DMS114 treated with DMSO at 0.1 percent for 48 hours (cell line): ENCODE measurements at regions not wholly inside any gene's neighbourhood (a gene's known extent, or its start where the extent isn't known, plus 50 kb on each side); places are given as distances from the start of the nearest gene placed in this dataset.
"Not testable (repeated sequence)": the region's sequence is repeated elsewhere in the genome, so short reads cannot be mapped to it uniquely, and the experiment has no call there.

Experiments
- DNase-seq: peaks from one replicate; lab custom pipeline; 2025; ENCODE audit not compliant: unreplicated experiment; lab: John Stamatoyannopoulos, UW

DNA sequence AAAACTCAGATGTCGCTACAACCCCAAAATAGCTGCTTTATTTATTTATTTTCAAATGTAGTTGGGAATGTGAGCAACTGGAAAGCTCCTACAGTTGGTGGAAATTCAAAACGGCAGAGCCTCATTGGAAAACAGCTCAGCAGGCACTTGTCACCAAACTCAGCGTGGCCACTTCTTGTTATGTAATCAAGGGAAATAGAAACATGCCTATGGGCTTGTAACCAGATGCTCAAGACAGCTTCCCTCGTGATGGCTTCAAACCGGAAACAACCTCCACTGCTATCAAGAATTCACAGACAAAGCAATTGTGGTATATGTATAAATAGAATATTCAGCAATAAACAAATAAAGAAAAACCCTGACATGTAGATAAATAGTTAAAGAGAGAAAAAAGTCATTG is 627.8 kb upstream of the SLC10A2 start:
- DNase-seq = no peak

DNA sequence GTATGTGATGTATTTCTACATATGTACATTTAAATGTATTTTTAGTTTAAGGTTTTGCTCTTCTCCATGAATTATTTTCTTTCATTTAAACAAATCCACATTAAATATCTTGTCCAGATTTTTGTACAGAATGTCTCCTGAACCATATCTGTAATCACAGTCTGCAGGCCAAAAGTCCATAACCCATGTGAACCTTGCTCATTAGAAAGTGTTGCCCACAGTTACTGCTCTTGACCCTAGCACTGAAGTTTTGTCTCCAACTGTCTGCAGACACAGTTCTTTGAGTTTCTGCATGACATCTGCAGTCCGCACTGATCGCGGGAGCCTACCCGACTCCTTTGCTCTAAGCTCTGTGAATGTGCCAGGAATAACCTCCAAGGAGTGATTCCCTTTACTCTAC is 626.2 kb upstream of the SLC10A2 start:
- DNase-seq = no peak

DNA sequence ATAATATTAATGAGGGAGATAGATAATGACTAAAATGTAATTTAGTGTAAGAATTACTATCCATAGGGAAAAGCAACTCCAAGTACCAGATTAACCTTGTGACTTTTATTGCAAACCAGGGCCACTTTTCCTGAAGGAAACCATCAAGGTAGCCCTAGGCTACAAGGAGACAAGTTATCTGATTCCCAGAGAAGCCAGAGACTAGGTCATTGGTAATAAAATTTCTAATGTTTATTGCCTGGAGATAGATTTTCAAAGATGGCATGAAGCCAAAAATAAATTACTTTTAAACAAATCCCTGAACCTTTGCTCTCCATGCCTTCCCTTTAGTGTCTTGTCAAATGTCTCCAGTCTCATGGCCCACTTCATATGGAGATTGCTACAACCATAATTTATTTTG is 610.1 kb upstream of the SLC10A2 start:
- DNase-seq = no peak

DNA sequence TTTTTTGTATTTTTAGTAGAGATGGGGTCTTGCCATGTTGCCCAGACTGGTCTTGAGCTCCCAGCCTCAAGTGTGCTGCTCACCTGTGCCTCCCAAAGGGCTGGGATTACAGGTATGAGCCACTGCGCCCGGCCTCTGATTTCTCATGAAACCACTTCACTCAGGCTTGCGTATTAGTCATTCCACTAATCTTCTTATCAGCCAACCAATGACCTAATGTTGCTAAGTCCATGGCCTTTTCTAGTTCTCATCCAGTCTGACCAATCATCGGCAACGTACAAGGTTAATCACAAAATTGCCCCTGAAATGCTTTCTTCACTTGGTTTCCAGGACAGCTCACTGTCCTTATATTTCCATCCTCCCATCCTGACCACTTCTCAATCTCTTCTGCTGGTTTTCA is 605.3 kb upstream of the SLC10A2 start:
- DNase-seq = no peak

DNA sequence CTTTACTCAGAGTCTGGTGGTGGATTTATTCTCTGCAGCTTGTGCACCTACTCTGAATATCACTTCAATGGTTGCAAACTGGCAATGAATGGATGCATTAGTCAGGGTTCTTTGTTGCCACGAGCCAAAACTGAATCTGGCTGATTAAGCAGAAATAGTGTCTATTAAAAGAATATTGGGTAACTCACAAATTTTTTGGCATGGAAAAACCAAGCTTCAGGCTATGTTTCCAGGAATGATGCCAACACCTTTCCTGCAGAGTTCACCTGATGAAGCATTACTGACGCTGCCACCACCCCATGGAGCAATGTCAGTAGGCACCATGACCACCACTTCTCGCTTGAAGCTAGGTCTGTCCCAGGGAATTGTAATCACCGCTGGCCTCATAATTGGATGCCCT is 597.8 kb upstream of the SLC10A2 start:
- DNase-seq = no peak

DNA sequence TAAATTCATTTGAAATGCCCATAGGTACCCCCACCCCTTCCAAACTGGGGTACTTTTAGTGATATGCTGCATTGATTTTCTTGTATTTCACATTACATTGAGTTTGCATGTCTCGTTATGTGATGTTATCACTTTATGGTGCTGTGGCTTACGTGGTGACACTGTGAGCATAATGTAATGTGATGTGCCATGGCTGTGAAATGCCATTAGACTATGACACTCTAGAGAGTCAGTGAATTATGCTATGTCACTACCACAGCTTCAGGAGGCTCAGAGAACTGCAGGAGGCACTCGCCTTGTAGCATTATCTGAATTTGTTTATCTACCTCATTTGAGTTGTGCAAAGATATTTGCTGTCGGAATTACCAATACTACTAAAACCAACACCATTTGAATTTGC is 590.1 kb upstream of the SLC10A2 start:
- no peak for DNase-seq

DNA sequence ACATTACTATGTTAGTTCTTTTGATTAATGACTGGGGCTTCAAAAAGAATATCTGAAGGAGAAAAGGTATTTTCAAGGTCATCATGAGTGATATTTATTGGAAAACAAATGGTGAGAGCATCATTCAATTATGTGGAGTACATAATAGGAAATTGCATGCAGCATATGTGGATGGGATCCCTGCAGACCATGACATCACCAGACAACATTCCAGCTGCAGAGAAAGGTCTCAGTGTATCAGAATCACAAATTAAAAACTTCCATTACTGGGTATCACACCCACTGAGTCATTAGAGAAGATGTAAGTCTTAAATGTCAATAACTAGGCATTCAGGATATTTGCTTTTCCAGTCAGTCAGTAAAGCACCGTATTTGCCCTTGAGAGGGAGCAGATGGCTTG is 574.4 kb upstream of the SLC10A2 start:
- DNase-seq = no peak

DNA sequence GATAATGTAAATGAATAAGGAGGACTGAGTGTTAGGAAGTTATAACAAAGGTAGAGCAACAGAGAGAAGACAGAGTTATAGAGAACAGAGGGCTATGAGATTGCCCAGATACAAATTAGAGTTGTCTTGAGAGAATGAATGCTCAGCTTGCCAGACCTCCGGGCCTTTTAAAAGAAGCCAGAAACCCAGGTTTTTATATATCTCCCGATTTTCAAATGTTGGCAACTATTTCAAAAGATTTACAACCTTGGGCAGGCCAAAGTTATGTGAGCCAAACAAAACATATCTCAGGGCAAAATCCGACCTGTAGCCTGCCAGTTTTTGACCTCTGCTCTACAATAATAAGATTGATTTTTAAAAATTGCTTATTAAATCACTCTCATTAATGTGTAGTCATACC is 573.1 kb upstream of the SLC10A2 start:
- no peak for DNase-seq

DNA sequence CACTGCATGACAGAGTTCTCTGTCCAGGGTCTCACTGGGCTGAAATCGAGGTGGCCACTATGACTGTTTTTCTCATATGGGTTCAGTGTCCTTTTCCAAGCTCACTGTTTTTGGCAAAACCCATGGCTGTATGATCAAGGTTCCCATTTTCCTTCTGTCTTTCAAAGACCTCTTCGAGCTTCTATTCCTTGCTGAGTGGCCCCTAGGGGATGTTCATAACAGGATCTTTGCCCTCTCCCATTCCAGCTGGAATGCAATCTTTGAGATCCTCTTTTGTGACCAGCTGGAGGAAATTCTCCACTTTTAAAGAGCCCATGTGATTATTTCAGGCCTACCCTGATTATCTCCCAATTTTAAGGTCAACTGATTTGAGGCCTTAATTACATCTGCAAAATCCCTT is 572.5 kb upstream of the SLC10A2 start:
- DNase-seq = no peak

DNA sequence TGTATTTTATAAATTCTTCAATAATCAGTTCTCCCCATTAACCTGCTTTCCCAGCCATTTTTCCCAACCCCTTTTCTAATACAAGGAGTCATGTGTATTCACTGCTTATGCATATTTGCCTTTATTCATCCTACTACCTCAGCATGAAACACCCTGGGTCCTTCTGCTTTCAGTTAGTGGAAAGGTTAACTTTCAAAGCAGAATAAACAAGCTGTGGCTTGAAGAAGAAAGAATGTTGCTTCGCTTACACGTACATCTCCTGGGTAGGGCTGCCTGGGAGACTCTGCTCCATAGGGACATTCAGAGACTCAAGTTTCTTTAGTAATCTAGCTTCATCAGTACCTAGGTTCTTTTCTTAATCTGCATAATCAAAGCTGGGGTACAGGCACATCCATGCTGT is 567.8 kb upstream of the SLC10A2 start:
- no peak for DNase-seq

DNA sequence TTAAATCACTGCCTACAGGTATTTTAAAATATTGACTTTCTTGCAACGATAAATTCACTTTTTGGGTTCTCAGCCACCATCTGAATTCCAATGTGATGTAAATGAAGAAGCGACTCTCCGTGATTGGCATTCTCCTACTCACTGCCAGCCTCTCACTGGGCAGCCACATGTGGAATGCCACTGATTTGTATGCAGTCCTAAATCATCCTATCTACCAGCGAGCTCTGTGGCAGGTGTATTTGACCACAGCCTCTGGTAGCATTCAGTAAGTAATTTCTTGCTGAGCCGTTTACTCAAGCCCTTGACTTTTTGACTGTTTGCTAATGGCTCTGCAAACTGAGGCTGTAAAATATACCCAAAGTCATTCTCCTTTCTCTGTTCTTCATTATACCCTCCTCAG is 559.0 kb upstream of the SLC10A2 start:
- DNase-seq = no peak

DNA sequence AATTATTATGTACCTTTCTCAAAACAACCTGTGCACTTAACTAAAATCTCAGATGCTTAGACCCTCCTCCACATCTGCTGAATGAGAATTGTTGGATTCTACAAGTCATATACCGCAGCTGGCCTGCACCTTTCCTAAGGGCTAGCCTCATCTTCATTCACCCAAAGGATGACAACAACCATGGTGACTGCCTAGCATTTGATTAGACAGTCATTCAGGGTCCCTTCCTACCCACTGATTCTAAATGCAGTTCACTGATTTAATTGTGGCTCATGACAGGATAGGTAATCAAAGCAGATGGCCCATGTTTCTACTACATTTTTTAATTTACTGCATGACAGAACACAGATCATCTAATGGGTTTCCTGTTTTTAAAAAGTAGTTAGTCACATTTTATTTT is 551.9 kb upstream of the SLC10A2 start:
- no peak for DNase-seq

DNA sequence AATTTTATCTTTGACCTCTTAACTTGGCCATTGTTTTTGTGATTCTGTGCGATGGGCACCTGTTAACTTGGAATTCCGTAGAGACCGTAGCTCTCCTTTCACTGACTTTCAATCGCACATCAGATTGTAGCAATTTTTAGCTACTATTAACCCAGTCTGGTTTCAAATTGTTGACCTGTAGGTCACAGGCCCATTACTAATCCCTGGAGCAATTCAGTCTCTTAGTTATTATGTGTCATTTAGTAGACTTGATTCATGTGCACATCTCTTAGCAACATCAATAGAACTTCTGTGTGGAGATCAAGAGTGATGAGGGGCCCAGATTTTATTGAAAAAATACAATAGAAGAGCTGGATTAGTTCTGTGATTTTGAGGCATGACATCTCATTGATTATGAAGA is 549.6 kb upstream of the SLC10A2 start:
- no peak for DNase-seq

DNA sequence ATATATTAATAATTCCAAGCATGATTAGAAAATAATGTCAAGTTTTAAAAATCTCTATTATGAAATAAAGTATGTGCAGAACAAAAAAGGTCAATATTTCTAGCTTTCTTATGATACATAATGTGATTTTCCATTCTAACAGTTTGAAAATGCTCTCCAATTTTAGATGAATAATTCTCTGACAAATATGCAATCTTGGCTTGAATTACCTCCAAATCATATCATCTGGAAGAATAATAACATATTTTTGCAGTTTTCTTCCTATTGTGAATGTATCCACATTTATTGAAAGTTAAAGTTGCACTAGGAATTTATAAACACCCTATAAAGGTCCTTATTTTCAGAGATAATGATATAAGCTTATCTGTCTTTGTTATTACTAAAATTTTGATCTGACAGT is 548.5 kb upstream of the SLC10A2 start:
- DNase-seq = no peak

DNA sequence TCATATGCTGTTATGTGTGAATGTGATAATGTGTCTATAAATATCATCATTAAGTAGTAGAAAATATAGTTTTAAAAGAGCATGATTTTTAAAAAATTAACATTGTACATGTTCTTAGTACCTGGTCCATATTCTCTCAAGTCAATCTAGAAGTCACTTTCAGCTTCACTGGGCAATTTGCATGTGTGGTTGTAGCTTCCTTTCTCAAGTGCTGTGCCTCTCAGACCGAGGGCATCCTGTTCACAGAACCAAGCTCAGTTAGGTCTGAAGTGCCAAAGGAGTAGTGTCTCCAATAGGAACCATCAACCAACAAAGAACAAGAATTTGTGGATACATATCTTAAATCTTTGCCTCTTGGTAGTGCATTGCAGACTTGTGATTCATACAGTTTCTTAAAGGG is 541.8 kb upstream of the SLC10A2 start:
- DNase-seq = no peak

DNA sequence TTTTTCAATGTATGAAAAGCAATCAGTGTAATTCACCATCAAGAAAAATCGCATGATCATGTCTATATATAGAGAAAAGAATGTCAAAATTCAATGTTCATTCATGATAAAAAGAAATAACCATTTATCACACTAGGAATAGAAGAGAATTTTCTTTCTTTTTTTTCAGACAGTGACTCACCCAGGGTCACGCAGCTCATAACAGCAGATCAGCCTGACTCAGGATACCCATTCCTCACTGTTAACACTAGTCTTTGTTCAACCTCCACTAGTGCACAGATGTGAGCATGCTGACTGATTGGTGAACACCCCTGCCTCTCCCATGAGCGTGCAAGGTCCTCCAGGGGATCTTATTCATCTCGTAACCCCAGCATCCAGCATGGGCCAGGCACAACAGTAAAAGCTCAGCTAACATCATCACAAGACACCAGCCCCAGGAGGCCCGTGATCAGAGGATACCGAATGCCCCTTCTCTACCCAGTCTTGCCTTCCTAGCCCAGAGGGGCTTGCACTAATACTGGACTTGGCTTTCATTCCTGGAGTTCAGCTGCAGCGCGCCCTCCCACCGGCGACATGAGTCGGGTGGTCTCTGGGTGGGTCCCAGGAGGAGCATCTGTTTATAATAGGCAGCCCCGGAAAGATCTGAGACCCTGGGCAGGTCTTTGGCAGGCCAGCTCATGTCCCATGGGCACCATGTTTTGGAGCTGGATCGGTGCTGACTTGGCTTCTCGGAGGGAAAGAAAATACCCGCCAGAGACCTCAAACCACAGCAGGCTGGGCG is 539.5 kb upstream of the SLC10A2 start:
- DNase-seq = no peak

DNA sequence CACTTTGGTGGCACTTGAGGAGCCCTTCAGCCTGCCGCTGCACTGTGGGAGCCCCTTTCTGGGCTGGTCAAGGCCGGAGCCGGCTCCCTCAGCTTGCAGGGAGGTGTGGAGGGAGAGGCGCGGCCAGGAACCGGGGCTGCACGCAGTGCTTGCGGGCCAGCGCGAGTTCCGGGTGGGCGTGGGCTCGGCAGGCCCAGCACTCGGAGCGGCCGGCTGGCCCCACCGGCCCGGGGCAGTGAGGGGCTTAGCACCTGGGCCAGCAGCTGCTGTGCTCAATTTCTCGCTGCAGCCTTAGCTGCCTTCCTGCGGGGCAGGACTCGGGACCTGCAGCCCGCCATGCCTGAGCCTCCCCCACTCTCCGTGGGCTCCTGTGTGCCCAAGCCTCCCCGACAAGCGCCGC is 533.7 kb upstream of the SLC10A2 start:
- DNase-seq = not testable (repeated sequence)

DNA sequence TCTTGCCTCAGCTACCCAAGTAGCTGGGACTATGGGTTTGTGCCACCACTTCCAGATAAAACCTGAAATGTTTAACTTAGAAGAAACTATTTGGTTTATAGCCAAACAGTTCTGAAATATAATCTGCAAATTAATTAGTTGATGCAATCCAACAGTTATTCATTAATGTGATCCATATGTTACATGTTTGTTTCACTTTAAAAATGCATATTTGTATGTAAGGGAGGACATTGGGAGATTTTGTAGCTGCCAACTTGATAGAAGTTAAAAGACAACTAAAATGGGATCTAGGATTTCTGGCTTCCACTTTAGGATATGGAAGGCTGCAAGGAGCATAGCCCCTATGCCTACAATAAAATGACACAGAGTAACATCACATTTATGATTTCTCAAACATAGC is 532.5 kb upstream of the SLC10A2 start:
- no peak for DNase-seq

DNA sequence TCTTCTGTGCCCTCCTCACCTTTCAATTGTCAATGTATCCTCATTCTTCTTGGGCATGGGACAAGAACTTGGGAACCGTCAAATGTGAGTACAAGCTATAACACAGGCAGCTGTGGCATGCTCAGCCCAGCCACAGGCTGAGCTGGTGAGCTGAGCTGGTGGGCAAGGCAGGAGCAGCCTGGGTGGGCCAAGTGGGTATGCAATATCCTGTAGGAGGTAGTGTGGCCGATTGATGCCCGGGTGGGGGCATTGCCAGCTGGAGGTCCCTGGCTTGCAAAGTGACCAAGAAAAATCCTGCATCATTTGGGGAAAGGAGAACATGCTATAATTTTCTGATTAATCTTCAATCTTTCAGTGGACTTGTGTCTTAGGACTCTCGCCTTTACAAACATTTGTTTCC is 507.2 kb upstream of the SLC10A2 start:
- DNase-seq = no peak

DNA sequence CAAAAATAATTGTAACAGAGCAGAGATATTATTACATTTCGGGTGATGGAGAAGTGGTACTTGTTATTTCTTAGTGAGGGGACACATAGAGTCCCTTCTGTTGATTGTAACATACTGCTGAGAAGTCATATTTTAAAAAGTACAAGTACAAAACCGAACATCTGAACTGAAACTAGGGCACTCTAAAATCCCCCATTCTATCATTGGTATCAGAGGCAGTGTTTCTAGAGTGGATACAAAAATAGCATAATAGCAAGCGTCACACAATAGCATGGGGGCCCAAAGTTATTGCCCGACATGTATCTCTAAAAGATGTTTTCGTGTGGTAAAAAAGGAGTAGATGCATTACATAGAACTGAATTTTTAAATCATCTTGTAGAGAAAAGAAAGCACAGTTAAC is 502.1 kb upstream of the SLC10A2 start:
- no peak for DNase-seq

DNA sequence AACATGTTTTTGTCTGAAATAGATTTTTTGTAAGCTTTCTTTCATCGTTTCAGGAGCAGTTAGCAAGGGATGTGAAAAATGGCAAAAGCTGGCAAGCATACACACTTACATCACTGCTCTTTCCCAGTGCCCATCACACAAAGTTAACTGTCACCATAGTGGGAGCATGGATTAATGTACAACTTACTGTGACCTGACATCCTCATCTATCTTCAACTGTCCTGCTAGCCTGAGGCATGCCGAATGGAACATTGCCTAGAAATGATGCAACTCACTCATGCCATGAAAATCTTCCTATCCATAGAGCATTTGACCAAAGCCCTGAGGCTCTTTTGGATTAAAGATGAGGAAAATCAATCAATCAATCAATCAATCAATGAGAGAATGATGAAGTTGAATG is 491.7 kb upstream of the SLC10A2 start:
- no peak for DNase-seq

DNA sequence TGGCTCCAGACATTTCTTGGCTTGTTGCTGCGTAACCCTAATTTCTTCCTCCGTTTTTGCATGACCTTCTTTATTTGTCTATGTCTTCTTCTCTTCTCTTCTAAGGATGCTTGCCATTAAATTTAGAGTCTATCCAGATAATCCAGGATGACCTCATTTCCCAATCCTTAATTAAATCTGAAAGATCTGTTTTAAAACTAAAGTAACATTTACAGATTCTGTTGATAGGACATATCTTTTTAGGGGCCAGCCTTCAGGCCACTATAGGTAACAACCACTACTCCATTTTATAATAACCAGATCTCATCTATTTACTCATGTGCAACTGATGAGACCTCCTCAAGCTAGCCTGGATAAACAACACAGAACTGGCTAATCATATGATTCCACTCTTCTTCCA is 490.5 kb upstream of the SLC10A2 start:
- no peak for DNase-seq

DNA sequence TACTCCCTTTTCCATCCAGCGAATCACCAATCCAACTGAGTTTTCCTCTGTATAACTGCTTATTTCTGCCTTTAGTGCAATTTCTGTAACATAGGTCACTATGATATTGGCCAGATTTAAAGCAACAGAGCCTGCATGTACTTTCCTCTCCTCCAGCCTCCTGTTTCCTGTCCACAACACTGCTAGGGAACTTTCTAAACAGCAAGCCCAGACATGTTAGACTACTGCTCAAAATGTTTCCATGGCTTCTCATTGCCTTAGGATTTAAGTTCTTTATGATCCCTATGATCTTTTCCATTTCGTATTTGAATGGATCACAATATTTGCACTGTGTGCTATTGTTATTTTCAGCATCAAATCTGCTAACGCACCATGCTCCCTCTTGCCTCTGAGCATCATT is 481.7 kb upstream of the SLC10A2 start:
- DNase-seq = no peak

DNA sequence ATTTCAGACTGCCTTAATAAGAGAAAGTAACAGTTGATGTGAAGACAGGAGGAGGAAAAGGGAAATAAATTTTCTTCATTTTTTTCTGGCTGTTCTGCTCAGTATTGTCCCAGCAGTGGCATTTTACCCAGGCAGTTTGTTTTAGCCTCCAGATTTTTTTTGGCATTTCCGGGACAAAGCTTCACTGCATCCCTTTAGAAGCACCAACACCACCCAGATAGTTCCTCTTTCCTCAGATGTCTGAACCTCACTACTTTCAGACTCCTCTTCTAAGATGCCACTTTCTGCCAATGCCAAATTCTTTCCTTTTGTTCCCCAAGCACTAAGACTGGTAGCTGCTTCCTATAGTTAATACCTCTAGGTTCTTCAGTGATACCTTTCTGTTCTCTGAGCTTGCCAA is 480.1 kb upstream of the SLC10A2 start:
- DNase-seq = no peak
